ENCODE measurements at regions not wholly inside any gene's neighbourhood (a gene's known extent, or its start where the extent isn't known, plus 50 kb on each side); places are given as distances from the start of the nearest gene placed in this dataset.

DNA sequence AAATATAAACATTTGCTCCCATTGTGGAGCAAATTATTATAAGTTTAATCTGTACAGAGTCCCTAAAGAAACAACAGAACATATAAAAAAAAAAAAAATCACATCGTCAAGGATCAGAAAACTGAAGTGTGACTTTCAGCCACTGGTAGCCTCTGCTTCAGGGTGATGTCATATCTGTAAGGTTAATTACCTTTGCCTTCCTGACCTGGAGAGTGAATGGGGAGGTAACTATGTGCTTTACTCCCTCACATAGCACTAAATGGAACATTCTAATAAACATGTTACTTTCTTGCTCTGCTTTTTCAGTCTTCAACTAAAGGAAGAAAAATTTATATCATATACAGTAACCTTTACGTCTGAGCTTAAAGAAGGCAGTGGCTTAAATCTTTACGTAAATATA is 70.3 kb upstream of the TRPM3 start:
- Histone ChIP-seq H3K4me3 (ENCODE audit: low read depth, low read length, poor library complexity, severe bottlenecking) (no peak overlapping the region), H3K27me3 (ENCODE audit: insufficient read depth, low read length) (no peaks in the 10 kb centered on the region), H3K9ac (ENCODE audit: low read length) (no peak overlapping the region), H3K9me3 (ENCODE audit: low read length) (no peaks in the 10 kb centered on the region), H4K20me1 (ENCODE audit: insufficient read depth, low read length) (no peaks in the 10 kb centered on the region), H3K79me2 (ENCODE audit: insufficient read depth, low read length) (no peaks in the 10 kb centered on the region), H2AFZ (ENCODE audit: low read length) (no peak overlapping the region), H3K36me3 (ENCODE audit: insufficient read depth, low read length) (no peaks in the 10 kb centered on the region), H3K27ac (ENCODE audit: low read depth, low read length, poor library complexity, severe bottlenecking) (no peak overlapping the region), H3K9me2 (ENCODE audit: low read depth, low read length) (no peaks in the 10 kb centered on the region), H3K4me1 (ENCODE audit: insufficient read depth, low read length, severe bottlenecking) (no peaks in the 10 kb centered on the region), H3F3A (ENCODE audit: insufficient read depth, low read length) (no peaks in the 10 kb centered on the region), H3K4me2 (ENCODE audit: low read length) (no peak overlapping the region)
- no peak for TF ChIP-seq EZH2 (IDR thresholded peaks at IDR 0.05; ENCODE audit: borderline replicate concordance, low read length)
- TF ChIP-seq, protein P1, sequence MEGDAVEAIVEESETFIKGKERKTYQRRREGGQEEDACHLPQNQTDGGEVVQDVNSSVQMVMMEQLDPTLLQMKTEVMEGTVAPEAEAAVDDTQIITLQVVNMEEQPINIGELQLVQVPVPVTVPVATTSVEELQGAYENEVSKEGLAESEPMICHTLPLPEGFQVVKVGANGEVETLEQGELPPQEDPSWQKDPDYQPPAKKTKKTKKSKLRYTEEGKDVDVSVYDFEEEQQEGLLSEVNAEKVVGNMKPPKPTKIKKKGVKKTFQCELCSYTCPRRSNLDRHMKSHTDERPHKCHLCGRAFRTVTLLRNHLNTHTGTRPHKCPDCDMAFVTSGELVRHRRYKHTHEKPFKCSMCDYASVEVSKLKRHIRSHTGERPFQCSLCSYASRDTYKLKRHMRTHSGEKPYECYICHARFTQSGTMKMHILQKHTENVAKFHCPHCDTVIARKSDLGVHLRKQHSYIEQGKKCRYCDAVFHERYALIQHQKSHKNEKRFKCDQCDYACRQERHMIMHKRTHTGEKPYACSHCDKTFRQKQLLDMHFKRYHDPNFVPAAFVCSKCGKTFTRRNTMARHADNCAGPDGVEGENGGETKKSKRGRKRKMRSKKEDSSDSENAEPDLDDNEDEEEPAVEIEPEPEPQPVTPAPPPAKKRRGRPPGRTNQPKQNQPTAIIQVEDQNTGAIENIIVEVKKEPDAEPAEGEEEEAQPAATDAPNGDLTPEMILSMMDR (IDR thresholded peaks at IDR 0.05; ENCODE audit: low read length) = no peak

DNA sequence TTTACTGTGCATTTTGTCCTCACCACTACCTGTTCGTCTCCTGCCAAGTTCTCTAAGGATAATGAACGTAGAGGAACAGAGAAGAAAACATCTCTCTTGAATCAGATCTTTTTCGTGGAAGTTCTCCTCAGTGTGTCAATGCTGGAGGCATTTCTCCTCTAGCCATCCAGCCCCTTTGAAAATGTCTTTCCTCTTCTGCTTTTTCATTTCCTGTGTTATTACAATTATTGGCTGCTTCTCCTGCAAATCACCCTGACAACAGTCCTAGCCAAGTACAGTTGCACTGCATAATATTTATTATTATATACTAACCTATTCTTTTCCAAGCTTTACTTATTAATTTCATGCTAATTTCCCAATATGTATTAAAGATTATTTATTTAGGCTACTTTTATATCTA is 61.8 kb upstream of the TRPM3 start:
- Histone ChIP-seq H3K4me3 (ENCODE audit: low read depth, low read length, poor library complexity, severe bottlenecking) (no peak overlapping the region), H3K4me1 (ENCODE audit: insufficient read depth, low read length, severe bottlenecking) (no peaks in the 10 kb centered on the region), H3K36me3 (ENCODE audit: insufficient read depth, low read length) (no peaks in the 10 kb centered on the region), H3K9me2 (ENCODE audit: low read depth, low read length) (no peaks in the 10 kb centered on the region), H3F3A (ENCODE audit: insufficient read depth, low read length) (no peaks in the 10 kb centered on the region), H3K4me2 (ENCODE audit: low read length) (no peak overlapping the region), H2AFZ (ENCODE audit: low read length) (no peak overlapping the region), H3K27ac (ENCODE audit: low read depth, low read length, poor library complexity, severe bottlenecking) (no peak overlapping the region), H3K79me2 (ENCODE audit: insufficient read depth, low read length) (no peaks in the 10 kb centered on the region), H3K9ac (ENCODE audit: low read length) (no peak overlapping the region), H4K20me1 (ENCODE audit: insufficient read depth, low read length) (no peaks in the 10 kb centered on the region), H3K27me3 (ENCODE audit: insufficient read depth, low read length) (no peaks in the 10 kb centered on the region), H3K9me3 (ENCODE audit: low read length) (no peaks in the 10 kb centered on the region)
- no peak for TF ChIP-seq EZH2 (IDR thresholded peaks at IDR 0.05; ENCODE audit: borderline replicate concordance, low read length)
- TF ChIP-seq, protein P1 (IDR thresholded peaks at IDR 0.05; ENCODE audit: low read length) = no peak

GRCh38 chr9:71179183-71179582 is 57.8 kb upstream of the TRPM3 start:
- Histone ChIP-seq H3K27ac (ENCODE audit: low read depth, low read length, poor library complexity, severe bottlenecking) (no peak overlapping the region), H3K4me1 (ENCODE audit: insufficient read depth, low read length, severe bottlenecking) (no peaks in the 10 kb centered on the region), H3K79me2 (ENCODE audit: insufficient read depth, low read length) (no peaks in the 10 kb centered on the region), H3K36me3 (ENCODE audit: insufficient read depth, low read length) (no peaks in the 10 kb centered on the region), H3K27me3 (ENCODE audit: insufficient read depth, low read length) (no peaks in the 10 kb centered on the region), H3K9me2 (ENCODE audit: low read depth, low read length) (no peaks in the 10 kb centered on the region), H3K4me3 (ENCODE audit: low read depth, low read length, poor library complexity, severe bottlenecking) (no peak overlapping the region), H3K9ac (ENCODE audit: low read length) (no peak overlapping the region), H3K9me3 (ENCODE audit: low read length) (no peaks in the 10 kb centered on the region), H3K4me2 (ENCODE audit: low read length) (no peak overlapping the region), H4K20me1 (ENCODE audit: insufficient read depth, low read length) (no peaks in the 10 kb centered on the region), H2AFZ (ENCODE audit: low read length) (no peak overlapping the region), H3F3A (ENCODE audit: insufficient read depth, low read length) (no peaks in the 10 kb centered on the region)
- TF ChIP-seq, protein P1 (IDR thresholded peaks at IDR 0.05; ENCODE audit: low read length) = no peak
- no peak for TF ChIP-seq EZH2 (IDR thresholded peaks at IDR 0.05; ENCODE audit: borderline replicate concordance, low read length)
